Left lung (tissue), 4 donors: ENCODE measurements at regions not wholly inside any gene's neighbourhood (a gene's known extent, or its start where the extent isn't known, plus 50 kb on each side); places are given as distances from the start of the nearest gene placed in this dataset.

ENCODE experiments used
- ATAC-seq: fragments of 200-7000 bp; cut with Tn5 transposase; one replicate; pipeline ENCODE4 v1.9.1; 2020; ENCODE audit warnings: moderate library complexity
- DNase-seq, 4 donors: peaks; one replicate each; pipeline ENCODE4 v3.0.0-alpha.2; 2013 to 2020
- H3K27ac ChIP-seq, 2 donors: fragments of 200-600 bp; sonication (generic) in 1 of 2; one replicate each; pipeline versions ENCODE4 v1.5.0 to v1.8.0; 2020 to 2021
- H3K27me3 ChIP-seq, 2 donors: fragments of 200-600 bp; sonication (generic) in 1 of 2; one replicate each; pipeline versions ENCODE4 v1.5.0 to v1.8.0; 2020 to 2021
- H3K36me3 ChIP-seq, 2 donors: fragments of 200-600 bp; sonication (generic) in 1 of 2; one replicate each; pipeline versions ENCODE4 v1.5.0 to v1.8.0; 2020 to 2021
- H3K4me1 ChIP-seq, 2 donors: fragments of 200-600 bp; one replicate each; pipeline ENCODE4 v1.8.0; 2021
- H3K4me3 ChIP-seq, 2 donors: fragments of 200-600 bp; sonication (generic) in 1 of 2; one replicate each; pipeline versions ENCODE4 v1.5.0 to v1.8.0; 2020 to 2021; ENCODE audit warnings: mild to moderate bottlenecking in 1 of 2
- H3K9me3 ChIP-seq, 2 donors: fragments of 200-600 bp; sonication (generic) in 1 of 2; one replicate each; pipeline versions ENCODE4 v1.5.0 to v1.8.0; 2020 to 2021
- intact Hi-C, 2 donors: fragments of 100-400 bp; cut with DNase I; formaldehyde crosslinking; loops; one replicate each; pipeline versions ENCODE4 v1.11.2 to v1.14.2; 2022
- TF ChIP-seq, protein P1 (sequence below), 2 donors: fragments of 200-600 bp; sonication (generic) in 1 of 2; IDR thresholded peaks; one replicate each; pipeline versions ENCODE4 v1.5.0 to v1.8.0; 2021; ENCODE audit warnings: antibody characterized with exemption in 2 of 2
- donor health status: DM: no; HTN: yes; CAD: no.
- donor health status: DM: no; HTN: no; CAD: no.

DNA sequence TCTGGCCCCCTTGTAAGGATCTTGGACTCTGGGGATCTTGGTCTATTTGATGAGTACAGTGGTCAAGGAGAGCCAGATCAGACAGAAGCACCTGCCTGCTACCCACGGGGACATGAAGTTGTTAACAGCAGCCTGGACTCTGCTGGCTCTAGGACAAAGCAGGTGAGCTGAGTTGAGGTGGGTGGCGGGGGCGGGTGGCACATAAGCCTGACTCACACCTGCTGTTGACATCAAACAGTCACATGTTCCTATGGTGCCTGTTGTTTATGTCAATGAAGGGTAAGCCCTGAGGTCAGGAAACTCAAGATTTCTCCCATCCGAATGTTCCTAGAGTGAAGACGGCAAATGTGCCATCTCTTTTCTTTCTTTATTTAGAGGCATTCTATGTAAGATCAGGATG is 50.1 kb upstream of the CLNK start:
- Histone ChIP-seq H3K4me3 (no peak overlapping the region), H3K27ac (no peak overlapping the region), H3K9me3 (no peaks in the 10 kb centered on the region), H3K27me3 (no peaks in the 10 kb centered on the region), H3K36me3 (no peaks in the 10 kb centered on the region), H3K4me1 (no peaks in the 10 kb centered on the region)
- ATAC-seq: no peak
- TF ChIP-seq, protein P1, sequence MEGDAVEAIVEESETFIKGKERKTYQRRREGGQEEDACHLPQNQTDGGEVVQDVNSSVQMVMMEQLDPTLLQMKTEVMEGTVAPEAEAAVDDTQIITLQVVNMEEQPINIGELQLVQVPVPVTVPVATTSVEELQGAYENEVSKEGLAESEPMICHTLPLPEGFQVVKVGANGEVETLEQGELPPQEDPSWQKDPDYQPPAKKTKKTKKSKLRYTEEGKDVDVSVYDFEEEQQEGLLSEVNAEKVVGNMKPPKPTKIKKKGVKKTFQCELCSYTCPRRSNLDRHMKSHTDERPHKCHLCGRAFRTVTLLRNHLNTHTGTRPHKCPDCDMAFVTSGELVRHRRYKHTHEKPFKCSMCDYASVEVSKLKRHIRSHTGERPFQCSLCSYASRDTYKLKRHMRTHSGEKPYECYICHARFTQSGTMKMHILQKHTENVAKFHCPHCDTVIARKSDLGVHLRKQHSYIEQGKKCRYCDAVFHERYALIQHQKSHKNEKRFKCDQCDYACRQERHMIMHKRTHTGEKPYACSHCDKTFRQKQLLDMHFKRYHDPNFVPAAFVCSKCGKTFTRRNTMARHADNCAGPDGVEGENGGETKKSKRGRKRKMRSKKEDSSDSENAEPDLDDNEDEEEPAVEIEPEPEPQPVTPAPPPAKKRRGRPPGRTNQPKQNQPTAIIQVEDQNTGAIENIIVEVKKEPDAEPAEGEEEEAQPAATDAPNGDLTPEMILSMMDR (IDR thresholded peaks at IDR 0.05): no peak
- no peak for DNase-seq
- intact Hi-C loops: no loop called here
